ENCODE measurements at regions not wholly inside any gene's neighbourhood (a gene's known extent, or its start where the extent isn't known, plus 50 kb on each side); places are given as distances from the start of the nearest gene placed in this dataset.
"Not testable (repeated sequence)": the region's sequence is repeated elsewhere in the genome, so short reads cannot be mapped to it uniquely, and the experiment has no call there.

DNA sequence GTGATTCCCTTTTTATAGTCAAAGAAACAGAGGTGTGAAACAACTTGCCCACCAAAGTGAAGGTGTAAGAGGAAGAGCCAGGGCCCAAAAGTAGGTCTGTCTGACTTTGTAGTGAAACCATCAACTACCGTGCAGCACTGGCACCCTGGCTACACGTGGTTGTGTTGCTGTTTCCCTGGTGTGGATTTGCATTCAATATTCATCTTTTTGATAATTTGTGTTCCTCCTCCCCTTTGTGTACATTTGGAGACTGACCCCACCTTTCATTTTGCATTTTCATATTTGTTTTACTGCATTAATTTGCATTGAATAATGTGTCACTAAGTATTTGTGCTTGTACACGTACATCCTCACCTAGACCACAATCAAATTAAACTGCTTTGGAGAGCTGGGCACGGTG is 873.8 kb upstream of the WWC1 start:
- Histone ChIP-seq H3K4me3 (no peak overlapping the region), H3K27ac (no peak overlapping the region)

DNA sequence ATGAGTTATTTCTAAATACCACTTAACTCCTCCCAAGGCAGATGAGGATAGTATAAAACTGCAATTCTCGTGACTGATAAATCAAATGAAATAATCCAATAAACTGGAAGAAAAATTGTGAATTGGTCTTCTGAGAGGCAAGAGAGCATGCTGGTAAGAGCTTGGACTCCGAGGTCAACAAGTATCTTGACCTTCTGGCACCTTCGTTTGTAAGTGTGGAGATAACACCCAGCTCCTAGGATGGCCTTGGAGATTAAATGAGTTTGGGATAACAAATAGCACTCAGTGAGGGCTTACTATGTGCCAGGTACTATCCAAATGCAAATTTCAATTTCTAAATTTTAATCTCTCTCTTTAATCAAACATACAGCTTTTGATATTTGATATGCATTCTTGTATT is 866.3 kb upstream of the WWC1 start:
- Histone ChIP-seq H3K27ac (no peak overlapping the region), H3K4me3 (no peak overlapping the region)

DNA sequence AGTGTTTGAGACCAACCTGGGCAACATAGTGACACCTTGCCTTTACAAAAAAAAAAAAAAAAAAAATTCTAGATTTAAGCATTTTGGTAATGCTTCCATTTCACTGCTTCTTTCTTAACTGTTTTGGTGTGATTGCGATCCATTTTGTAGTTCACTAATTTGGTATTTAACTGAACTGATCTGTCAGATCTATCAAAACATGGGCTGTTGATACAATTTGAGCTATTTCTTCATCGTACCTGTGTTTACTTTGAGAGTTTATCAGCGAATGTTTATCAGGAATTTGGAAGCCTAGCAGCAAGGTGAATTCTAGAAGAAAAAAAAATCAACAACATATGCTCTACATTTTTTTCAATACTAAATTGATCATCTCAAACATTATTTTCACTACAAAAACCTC is 864.9 kb upstream of the WWC1 start:
- H3K4me3 ChIP-seq = no peak overlapping the region

DNA sequence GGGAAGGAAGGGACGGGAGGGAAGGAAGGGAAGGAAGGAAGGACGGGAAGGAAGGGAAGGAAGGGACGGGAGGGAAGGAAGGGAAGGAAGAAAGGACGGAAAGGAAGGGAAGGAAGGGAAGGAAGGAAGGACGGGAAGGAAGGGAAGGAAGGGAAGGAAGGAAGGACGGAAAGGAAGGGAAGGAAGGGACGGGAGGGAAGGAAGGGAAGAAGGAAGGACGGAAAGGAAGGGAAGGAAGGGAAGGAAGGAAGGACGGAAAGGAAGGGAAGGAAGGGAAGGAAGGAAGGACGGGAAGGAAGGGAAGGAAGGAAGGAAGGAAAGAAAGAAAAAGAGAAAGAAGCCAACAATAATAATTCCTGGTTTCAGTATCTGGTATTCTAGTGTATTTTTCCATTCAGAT is 863.8 kb upstream of the WWC1 start:
- not testable (repeated sequence) for H3K27ac ChIP-seq

More for the DNA sequence above, 864.9 kb upstream of the WWC1 start:
- H3K27ac ChIP-seq = no peak overlapping the region

DNA sequence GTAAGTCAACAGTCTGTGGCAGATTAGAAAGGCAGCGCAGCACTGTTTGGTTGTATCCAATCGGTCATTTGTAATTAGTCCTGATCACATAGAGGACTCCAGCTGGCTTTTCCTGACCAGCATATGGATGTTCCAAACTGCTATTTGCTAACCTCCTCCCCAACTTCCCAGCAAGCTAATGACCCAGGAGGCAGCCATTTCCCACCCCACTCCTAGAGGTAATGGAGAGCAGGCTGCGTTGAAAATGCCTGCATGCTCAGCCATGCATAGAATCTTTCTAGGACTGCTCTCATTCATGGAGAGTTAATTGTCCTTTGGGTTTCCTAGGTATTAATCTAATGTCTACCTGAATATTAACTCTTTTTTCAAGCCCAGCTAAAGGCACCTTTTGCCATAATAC is 850.6 kb upstream of the WWC1 start:
- Histone ChIP-seq H3K27ac (no peak overlapping the region), H3K4me3 (no peak overlapping the region)

More for the DNA sequence above, 863.8 kb upstream of the WWC1 start:
- H3K4me3 ChIP-seq = not testable (repeated sequence)

DNA sequence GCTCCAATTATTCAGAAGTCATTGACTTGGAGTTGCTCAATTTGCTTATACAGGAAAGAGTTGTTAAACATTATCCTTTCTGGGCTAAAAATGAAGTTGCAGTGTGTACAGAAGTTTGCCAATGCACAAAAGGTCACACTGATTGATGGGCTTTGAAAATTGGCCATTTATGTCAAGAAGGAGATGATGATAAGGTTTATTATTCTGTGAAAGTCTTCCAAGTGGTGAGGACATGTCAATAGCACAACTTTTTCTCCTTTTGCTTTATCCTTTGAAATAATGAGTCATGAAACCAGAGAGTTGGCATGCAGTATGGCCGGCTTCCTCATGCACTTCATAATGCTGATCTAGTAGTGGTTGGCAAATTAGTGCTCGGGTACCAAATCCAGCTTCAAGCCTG is 848.5 kb upstream of the WWC1 start:
- H3K27ac ChIP-seq = no peak overlapping the region
- no peak overlapping the region for H3K4me3 ChIP-seq

DNA sequence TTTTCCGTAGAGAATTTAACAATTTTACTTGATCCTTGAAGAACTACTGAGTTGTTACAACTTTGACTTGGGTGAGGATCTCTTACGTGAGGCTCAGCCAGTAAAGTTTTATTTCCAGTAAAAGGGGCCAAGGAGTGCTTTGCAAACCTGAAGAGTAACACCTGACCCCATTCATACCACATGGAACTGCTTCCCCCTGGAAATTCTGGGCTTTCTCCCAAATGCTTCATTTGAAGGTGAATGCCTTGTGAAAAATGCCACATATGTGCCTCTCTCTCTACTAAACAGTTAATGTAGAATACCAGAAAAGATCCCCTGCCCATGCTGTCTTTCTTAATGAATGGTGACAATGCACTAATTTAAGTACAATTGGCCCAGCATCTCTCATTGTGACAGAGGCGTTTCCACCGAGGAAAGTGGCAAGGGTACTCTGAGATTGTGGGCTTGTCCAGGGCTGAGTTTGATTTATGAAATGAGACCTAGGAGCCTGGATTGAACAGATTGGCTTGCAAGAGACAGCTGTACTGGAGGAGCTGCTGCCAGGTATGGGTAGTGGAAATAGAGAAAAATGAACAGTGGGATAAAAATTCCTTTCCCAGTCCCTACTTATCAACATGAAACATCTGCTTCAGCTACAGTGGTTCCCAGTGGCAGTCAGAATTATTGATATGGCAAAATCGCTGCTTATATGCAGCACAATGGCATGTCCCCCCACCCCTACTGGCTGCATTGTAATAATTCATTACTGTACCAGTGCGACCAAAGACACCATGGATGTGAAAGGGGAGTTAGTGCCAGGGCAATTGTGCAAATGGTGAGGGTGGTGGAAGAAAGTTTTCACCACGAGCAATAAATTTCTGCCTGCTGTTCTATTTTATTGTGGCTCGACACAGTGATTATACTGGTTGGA is 843.7 kb upstream of the WWC1 start:
- Histone ChIP-seq H3K27ac (no peak overlapping the region), H3K4me3 (no peak overlapping the region)

DNA sequence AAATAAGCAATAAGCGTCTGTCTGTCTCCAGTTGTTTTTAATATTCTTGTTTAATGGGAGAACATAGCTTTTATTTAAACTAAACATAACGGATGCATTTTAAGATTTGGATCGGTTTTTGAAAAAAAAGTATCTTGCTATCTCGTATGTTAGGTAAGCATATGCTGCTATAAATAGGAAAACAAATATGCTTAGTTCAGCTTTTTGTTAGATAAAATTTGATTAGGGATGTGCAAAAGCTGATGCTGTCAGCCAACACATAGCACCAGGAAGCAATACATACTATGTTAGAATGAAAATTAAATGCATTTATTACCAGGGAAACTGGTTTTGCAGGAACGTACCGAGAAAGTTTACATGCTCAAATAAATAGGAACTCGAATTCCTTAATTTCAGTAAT is 843.1 kb upstream of the WWC1 start:
- Histone ChIP-seq H3K27ac (no peak overlapping the region), H3K4me3 (no peak overlapping the region)

DNA sequence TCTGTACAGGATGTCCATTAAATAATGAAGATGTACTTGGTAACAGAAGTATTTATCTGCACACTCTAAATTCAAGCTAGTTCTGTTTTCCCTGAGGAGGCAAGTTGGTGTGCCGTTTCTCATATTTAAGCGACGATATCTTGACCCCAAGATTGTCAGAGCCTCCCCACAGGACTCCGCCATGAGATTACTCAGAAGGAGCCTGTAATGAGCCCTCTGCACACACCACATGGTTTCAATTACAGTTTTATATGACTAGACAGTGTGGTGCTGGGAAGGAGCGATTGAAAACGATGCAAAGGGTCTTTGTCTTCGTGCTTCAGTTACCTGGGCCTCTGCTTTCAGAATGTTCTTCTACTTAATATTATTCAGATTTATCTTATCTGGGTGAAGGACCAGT is 840.4 kb upstream of the WWC1 start:
- H3K4me3 ChIP-seq = no peak overlapping the region
- H3K27ac ChIP-seq = no peak overlapping the region

DNA sequence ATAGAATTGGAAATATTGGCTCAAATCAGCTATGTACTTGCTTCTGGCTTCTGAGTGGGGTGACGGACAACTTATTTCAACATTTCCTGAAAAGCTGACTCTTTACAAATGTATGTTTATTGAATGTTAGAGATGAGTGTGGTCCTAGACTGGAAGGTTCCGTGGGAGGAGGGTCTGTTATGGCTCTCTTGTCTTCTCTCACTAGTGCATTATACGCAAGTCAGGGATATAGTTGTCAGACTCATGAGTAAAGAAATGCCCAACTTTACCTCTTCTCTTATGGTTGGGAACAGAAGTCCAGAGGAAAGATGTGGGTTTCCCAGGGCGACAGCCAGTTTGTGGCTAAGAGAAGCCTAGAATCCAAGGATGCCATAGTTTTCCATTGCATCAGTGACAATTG is 839.3 kb upstream of the WWC1 start:
- no peak overlapping the region for H3K4me3 ChIP-seq
- no peak overlapping the region for H3K27ac ChIP-seq

DNA sequence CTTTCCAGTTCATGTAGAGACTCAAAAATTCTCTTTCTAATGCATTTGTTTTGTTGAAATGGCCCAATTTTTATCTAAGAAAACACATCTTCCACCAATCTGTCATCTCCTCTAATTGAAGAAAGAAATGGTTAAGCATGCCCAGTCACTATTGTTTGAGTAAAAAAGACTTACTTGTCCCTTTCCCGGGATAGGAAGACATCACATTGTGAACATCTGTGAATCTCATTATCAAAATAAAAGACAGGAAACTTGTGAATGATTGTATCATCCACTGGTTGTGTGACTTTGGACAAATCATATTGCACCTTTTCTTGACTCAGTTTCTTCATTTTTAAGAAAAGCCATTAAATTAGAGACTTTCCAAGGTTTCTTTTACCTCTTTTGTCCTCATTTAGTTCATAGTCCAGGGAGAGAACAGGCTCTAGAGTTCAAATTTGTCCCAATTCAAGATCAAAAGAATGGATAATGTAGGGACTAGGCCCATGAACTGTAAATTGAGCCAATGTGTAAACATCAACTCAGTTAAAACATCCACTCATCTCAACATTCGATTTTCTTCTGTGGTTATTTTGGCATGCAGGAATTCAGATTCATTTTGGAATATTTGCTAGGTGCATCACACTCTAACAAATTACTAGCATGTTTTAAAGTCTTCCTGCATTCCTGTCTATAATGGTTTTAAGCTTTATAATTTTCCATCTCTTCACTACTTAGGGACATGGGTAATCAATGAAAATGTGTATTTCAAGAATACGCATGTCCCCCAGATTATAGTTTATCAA is 838.0 kb upstream of the WWC1 start:
- no peak overlapping the region for H3K27ac ChIP-seq
- H3K4me3 ChIP-seq = no peak overlapping the region

DNA sequence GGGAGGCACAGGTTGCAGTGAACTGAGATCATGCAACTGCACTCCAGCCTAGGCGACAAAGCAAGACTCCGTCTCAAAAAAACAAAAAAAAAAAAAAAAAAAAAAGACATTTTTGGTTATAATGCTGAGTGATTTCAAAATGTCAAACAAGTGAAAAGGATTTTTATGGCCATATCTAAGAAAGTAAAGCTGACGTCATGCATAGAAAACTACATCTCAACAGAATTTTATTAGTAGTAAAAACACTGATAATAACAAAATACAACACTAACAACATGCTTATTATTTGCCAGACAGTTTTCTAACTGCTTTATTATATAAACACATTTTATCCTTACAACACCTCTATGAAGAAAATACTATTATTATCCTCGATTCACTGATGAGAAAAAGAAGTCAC is 833.0 kb upstream of the WWC1 start:
- Histone ChIP-seq H3K4me3 (no peak overlapping the region), H3K27ac (no peak overlapping the region)

DNA sequence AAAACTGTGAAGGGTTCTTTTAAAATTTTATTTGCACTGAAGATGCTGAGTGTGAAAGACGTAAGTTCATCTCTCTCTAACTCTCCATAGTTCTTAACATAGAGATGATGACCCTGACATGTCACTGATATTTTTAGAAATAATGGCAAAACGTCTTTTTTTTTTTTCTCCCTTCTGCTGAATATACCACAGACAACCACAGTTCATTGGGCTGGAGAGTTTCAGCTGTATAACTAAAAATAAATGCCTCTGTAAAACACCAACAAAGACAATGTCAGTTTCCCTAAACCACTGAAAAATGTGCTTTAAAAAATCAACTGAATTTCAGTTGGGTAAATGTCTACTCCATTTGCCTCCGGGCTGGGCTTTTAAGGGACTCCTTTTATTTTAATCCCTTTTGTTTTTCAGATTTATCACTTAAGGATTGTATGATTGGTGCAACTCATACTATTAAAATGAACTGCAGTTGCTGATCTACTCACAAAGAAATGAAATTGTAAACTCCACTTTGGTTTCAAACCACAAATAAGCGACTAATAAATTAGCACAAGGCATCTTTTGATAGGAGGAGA is 830.9 kb upstream of the WWC1 start:
- H3K4me3 ChIP-seq = no peak overlapping the region
- H3K27ac ChIP-seq = no peak overlapping the region

DNA sequence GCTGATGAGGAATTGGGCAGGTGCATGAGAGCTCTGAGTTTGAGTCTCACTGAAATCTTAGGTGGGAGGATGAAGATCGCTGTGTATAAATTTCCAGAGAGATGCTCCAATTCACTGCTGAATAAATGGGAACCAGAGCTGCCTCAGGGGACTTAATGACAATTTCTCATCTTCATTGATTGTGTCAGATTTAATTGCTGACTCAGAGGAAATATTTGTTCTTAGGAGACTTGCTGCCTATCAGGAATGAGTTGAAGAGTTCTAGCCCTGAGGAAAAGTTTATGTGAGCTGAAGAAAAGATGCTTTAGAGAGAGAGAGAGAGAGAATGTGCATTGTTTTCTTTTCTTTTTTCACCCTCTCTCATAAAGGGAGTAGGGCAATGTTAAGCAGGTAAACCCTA is 827.5 kb upstream of the WWC1 start:
- Histone ChIP-seq H3K4me3 (no peak overlapping the region), H3K27ac (no peak overlapping the region)

DNA sequence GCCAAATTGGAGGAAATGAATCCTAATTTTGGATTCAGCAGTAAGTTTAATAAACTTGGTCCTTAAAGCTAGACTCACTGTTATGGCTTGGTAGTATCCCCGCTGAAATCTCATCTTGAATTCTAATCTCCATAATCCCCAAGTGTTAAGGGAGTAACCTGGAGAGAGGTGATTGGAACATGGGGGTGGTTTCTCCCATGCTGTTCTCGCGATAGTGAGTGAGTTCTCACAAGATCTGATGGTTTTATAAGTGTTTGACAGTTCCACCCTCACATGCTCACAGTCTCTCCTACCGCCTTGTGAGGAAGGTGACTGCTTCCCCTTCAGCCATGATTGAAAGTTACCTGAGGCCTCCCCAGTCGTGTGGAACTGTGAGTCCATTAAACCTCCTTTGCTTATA is 824.5 kb upstream of the WWC1 start:
- no peak overlapping the region for H3K27ac ChIP-seq
- H3K4me3 ChIP-seq = no peak overlapping the region

DNA sequence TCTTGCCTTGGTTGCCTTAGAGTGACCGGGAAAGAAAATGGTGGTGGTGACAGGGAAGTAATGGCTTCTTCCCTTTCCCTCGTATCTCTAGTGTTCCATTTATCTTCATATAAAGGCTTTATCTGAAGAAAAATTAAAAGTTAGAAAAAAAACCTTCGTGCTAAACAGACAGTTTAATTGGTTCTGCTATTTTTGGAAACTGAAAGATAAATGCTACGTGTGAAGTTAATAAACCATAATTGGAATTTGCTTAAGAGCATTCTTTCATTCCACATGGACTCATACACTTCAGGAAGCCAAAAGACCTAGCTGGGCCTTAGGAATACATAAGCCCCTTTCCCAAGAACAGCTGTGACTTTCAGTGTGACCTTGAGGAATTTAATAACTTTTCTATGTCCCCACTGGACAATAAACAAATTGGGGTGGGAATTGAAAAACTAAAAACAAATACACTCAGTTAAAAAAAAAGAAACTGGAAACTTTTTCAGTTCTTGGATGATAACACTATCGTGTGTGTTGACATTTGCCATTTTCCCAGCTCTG is 818.8 kb upstream of the WWC1 start:
- Histone ChIP-seq H3K4me3 (no peak overlapping the region), H3K27ac (no peak overlapping the region)

DNA sequence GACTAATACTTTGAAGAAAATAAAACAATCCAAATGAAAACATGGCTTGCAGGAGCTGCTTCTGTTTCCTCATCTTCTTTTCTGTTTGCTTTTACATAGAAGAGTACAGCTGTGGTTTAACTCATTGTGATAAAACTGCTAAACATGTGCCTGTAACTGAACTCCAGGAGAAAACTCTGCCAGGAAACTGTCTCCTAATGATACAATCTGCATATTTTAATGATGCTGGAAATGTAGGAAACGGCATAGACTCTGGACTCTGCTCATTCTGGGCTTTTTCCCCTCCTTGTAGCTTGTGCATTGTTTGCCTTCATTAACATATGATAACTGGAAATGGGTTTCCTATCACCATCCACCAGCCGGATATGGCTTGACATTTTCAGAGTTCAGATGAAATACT is 813.3 kb upstream of the WWC1 start:
- Histone ChIP-seq H3K27ac (no peak overlapping the region), H3K4me3 (no peak overlapping the region)

DNA sequence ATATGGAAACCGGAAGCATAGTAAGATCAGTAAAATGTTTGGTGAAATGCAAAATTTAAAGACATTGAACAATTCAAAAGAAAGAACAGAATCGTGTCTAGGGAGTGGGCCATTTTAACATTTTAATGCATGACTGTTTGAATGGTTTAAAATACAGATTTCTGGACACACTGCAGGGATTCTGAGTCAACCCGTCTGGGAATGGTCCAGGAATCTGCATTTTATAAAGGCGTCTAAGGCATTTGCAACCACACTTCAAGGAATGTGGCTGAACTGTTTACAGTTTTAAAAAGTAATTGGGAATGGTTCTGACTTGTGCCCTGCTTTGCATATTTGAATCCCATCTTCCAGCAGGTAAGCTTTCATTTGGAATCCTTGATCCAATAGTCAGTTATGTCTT is 811.7 kb upstream of the WWC1 start:
- Histone ChIP-seq H3K4me3 (no peak overlapping the region), H3K27ac (no peak overlapping the region)

DNA sequence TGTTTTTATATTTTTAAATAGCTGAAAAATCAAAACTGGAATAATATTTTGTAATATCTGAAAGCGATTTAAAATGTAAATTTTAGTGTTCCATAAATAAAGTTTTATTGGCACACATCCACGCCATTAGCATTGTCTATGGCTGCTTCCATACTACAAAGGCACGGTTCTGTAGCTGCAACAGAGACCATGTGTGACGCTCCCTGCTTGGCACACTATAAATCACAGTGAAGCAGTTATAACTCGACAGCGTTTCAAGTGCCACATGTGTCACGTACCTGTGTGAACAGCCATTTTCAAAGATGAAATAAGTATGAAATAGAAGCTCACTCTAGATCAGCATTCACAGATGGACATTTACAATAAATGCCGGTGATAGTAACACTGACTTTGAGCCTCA is 810.1 kb upstream of the WWC1 start:
- H3K4me3 ChIP-seq = no peak overlapping the region
- H3K27ac ChIP-seq = no peak overlapping the region

DNA sequence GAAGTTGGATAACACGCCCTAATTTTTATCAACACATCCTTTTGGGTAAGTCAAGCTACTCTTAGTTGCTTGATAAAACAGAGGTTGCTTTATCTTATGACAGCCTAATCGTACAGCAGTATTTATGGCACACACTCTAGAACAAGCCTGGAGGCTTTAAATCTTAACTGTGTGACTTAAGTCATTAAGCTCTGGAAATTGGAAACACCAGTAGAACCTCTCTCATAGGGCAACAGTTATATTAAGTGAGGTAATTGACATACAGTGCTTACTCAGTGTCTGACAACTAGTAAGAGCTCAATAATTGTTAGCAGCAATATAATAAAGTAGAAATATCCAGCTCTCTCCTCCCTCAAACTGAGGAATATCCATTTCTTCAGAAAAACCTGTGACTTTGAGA is 808.9 kb upstream of the WWC1 start:
- Histone ChIP-seq H3K4me3 (no peak overlapping the region), H3K27ac (no peak overlapping the region)
